PC-9 (cell line): ENCODE measurements at regions not wholly inside any gene's neighbourhood (a gene's known extent, or its start where the extent isn't known, plus 50 kb on each side); places are given as distances from the start of the nearest gene placed in this dataset.

Source experiments
- EZH2 ChIP-seq: fragments of 200-600 bp; sonication (generic); IDR thresholded peaks from 2 replicates; pipeline ENCODE4 v1.8.0; 2017; ENCODE audit warnings: antibody characterized with exemption, low read depth
- TF ChIP-seq, protein P1 (sequence below): fragments of 200-600 bp; sonication (generic); conservative IDR thresholded peaks from 2 replicates; pipeline ENCODE4 v1.6.1; 2017; ENCODE audit warnings: mixed run types, antibody characterized with exemption, mild to moderate bottlenecking, moderate library complexity

DNA sequence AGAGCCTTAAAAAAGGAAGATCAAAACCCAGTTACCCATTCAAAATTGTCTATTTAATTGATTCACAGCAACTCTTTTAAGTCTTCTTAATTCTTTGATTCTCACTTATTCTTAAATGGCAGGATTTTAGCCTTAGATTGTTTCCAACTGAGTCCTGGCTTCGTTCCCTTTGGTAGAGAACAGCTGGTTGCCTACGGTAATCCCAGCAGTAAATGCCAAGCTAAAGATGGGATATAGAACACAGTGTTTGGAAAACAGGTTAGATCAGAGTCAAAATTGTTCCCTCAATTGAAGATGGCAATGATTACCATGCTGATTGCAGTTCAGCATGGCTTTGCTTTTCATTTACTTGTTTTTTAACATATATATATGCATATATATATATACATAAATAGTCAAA lies 300.9 kb downstream of the PYDC2 start:
- TF ChIP-seq, protein P1, sequence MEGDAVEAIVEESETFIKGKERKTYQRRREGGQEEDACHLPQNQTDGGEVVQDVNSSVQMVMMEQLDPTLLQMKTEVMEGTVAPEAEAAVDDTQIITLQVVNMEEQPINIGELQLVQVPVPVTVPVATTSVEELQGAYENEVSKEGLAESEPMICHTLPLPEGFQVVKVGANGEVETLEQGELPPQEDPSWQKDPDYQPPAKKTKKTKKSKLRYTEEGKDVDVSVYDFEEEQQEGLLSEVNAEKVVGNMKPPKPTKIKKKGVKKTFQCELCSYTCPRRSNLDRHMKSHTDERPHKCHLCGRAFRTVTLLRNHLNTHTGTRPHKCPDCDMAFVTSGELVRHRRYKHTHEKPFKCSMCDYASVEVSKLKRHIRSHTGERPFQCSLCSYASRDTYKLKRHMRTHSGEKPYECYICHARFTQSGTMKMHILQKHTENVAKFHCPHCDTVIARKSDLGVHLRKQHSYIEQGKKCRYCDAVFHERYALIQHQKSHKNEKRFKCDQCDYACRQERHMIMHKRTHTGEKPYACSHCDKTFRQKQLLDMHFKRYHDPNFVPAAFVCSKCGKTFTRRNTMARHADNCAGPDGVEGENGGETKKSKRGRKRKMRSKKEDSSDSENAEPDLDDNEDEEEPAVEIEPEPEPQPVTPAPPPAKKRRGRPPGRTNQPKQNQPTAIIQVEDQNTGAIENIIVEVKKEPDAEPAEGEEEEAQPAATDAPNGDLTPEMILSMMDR, result no peak
- no peak for TF ChIP-seq EZH2
